HCT116 (cell line): ENCODE measurements at regions not wholly inside any gene's neighbourhood (a gene's known extent, or its start where the extent isn't known, plus 50 kb on each side); places are given as distances from the start of the nearest gene placed in this dataset.

ENCODE experiments used
- ATAC-seq: fragments of 200-7000 bp; cut with Tn5 transposase; 2 replicates; pipeline ENCODE4 v1.9.1; 2020; ENCODE audit warnings: mild to moderate bottlenecking, moderate library complexity
- BruUV-seq: library from RNA; stranded (reverse); fragments of 400-500 nt; replicated peaks from 2 replicates; lab custom pipeline; 2021; lab: Mats Ljungman, UMichigan
- CTCF ChIA-PET: fragments of 300-600 bp; sonication (Branson Sonifier 250); formaldehyde crosslinking; loops from one replicate; lab custom pipeline; 2021; ENCODE audit warnings: antibody characterized with exemption; lab: Charles Lee
- POLR2A ChIA-PET: fragments of 300-600, 350-600 bp; sonication (Branson Sonifier 250); formaldehyde crosslinking; loops from one replicate; lab custom pipeline; 2021; ENCODE audit warnings: antibody characterized with exemption; lab: Charles Lee
- RAD21 ChIA-PET, 2 experiments: fragments of 300-600 bp; sonication (Branson Sonifier 250); formaldehyde crosslinking; loops; one replicate each; lab custom pipeline; 2023; ENCODE audit warnings: low total read pairs in 2 of 2; ENCODE audit not compliant: uncharacterized antibody in 2 of 2, unreplicated experiment in 2 of 2, low non-redundant PET in 1 of 2; lab: Charles Lee
- DNase-seq: peaks from one replicate; pipeline ENCODE4 v3.0.0-alpha.2; 2010; ENCODE audit warnings: low read depth, low spot score
- H2AFZ ChIP-seq: fragments of 200-600 bp; shearing (Covaris generic), sonication (generic); 2 replicates; pipeline ENCODE4 v1.6.1; 2017; ENCODE audit warnings: low read depth, mixed run types, mixed read lengths, antibody characterized with exemption, low read length; ENCODE audit not compliant: poor library complexity, severe bottlenecking
- H3K27ac ChIP-seq: 2 replicates; pipeline ENCODE4 v1.5.1; 2012; ENCODE audit warnings: low read depth, low read length
- H3K27me3 ChIP-seq: fragments of 200-600 bp; sonication (generic); 2 replicates; pipeline ENCODE4 v1.6.1; 2016; ENCODE audit warnings: mixed run types, low read length, mixed read lengths; ENCODE audit not compliant: insufficient read depth
- H3K36me3 ChIP-seq, 2 experiments: fragments of 200-500 bp in 1 of 2; fragments of 200-600 bp in 1 of 2; sonication (Bioruptor generic) in 1 of 2; sonication (generic) in 1 of 2; 2 replicates each; pipeline versions ENCODE4 v1.5.1 to v1.6.1; 2014 to 2016; ENCODE audit warnings: low read length in 2 of 2, inconsistent platforms in 1 of 2, mixed read lengths in 1 of 2, mixed run types in 1 of 2; ENCODE audit not compliant: insufficient read depth in 2 of 2, control insufficient read depth in 1 of 2
- H3K4me1 ChIP-seq, 2 experiments: fragments of 200-600 bp in 1 of 2; sonication (generic) in 1 of 2; 2 replicates each; pipeline versions ENCODE4 v1.5.1 to v1.6.1; 2012 to 2017; ENCODE audit warnings: low read length in 2 of 2, inconsistent platforms in 1 of 2, mild to moderate bottlenecking in 1 of 2, mixed read lengths in 1 of 2, mixed run types in 1 of 2, moderate library complexity in 1 of 2; ENCODE audit not compliant: insufficient read depth in 2 of 2, control insufficient read depth in 1 of 2
- H3K4me2 ChIP-seq: fragments of 200-600 bp; sonication (generic); 2 replicates; pipeline ENCODE4 v1.6.1; 2017; ENCODE audit warnings: mixed run types, low read length, mixed read lengths
- H3K4me3 ChIP-seq, 2 experiments: fragments of 200-600 bp in 1 of 2; sonication (generic) in 1 of 2; replicated peaks in 1 of 2; 2 replicates each; pipeline ENCODE4 v1.5.1; 2011 to 2016; ENCODE audit warnings: low read length in 2 of 2, control low read depth in 1 of 2, low read depth in 1 of 2, mild to moderate bottlenecking in 1 of 2, mixed read lengths in 1 of 2, mixed run types in 1 of 2
- H3K79me2 ChIP-seq: fragments of 200-600 bp; sonication (generic); 2 replicates; pipeline ENCODE4 v1.6.1; 2017; ENCODE audit warnings: mild to moderate bottlenecking, mixed run types, low read length, moderate library complexity, mixed read lengths; ENCODE audit not compliant: insufficient read depth
- H3K9ac ChIP-seq: fragments of 200-600 bp; sonication (generic); 2 replicates; pipeline ENCODE4 v1.6.1; 2016; ENCODE audit warnings: low read length, mixed read lengths
- H3K9me2 ChIP-seq: fragments of 200-600 bp; sonication (generic), shearing (Covaris generic); 2 replicates; pipeline ENCODE4 v1.6.1; 2017; ENCODE audit warnings: mixed run types, mild to moderate bottlenecking, moderate library complexity; ENCODE audit not compliant: insufficient read depth
- H3K9me3 ChIP-seq, 2 experiments: fragments of 200-500 bp in 1 of 2; fragments of 200-600 bp in 1 of 2; sonication (Bioruptor generic) in 1 of 2; sonication (generic) in 1 of 2; 2 replicates each; pipeline ENCODE4 v1.6.1; 2014 to 2017; ENCODE audit warnings: low read length in 2 of 2, mixed read lengths in 2 of 2, inconsistent platforms in 1 of 2, low read depth in 1 of 2, mild to moderate bottlenecking in 1 of 2, mixed run types in 1 of 2, moderate library complexity in 1 of 2; ENCODE audit not compliant: control insufficient read depth in 1 of 2, insufficient read depth in 1 of 2
- H4K20me1 ChIP-seq: fragments of 200-600 bp; sonication (generic), shearing (Covaris generic); 2 replicates; pipeline ENCODE4 v1.6.1; 2017; ENCODE audit warnings: mixed run types, mild to moderate bottlenecking, moderate library complexity; ENCODE audit not compliant: insufficient read depth
- CBX3 ChIP-seq: IDR thresholded peaks from 2 replicates; pipeline ENCODE4 v1.6.1; 2012; ENCODE audit warnings: low read depth
- CEBPB ChIP-seq: IDR thresholded peaks from 2 replicates; pipeline ENCODE4 v1.6.1; 2012; ENCODE audit warnings: low read depth
- CTCF ChIP-seq, 3 experiments: fragments of 200-600 bp in 1 of 3; sonication (generic) in 1 of 3; IDR thresholded peaks in 2 of 3; conservative IDR thresholded peaks in 1 of 3; 2 replicates each; pipeline ENCODE4 v1.5.1; 2012 to 2017; ENCODE audit warnings: low read depth in 2 of 3, low read length in 2 of 3, antibody characterized with exemption in 1 of 3, borderline replicate concordance in 1 of 3, control low read depth in 1 of 3, mild to moderate bottlenecking in 1 of 3, mixed read lengths in 1 of 3, mixed run types in 1 of 3, moderate library complexity in 1 of 3; ENCODE audit not compliant: insufficient read depth in 1 of 3
- ELF1 ChIP-seq: IDR thresholded peaks from 2 replicates; pipeline ENCODE4 v1.6.1; 2012; ENCODE audit warnings: low read depth, borderline replicate concordance
- EZH2 ChIP-seq: fragments of 200-600 bp; sonication (generic); IDR thresholded peaks from 2 replicates; pipeline ENCODE4 v1.6.1; 2017; ENCODE audit warnings: antibody characterized with exemption, mixed run types
- EZH2phosphoT487 ChIP-seq: fragments of 200-600 bp; IDR thresholded peaks from 2 replicates; pipeline ENCODE4 v1.6.1; 2018; ENCODE audit warnings: antibody characterized with exemption, borderline replicate concordance
- FOSL1 ChIP-seq: IDR thresholded peaks from 2 replicates; pipeline ENCODE4 v1.6.1; 2012; ENCODE audit warnings: low read depth
- JUND ChIP-seq: IDR thresholded peaks from 2 replicates; pipeline ENCODE4 v1.6.1; 2012
- MAX ChIP-seq: IDR thresholded peaks from 2 replicates; pipeline ENCODE4 v1.6.1; 2012
- POLR2AphosphoS5 ChIP-seq: IDR thresholded peaks from 2 replicates; pipeline ENCODE4 v1.6.1; 2011; ENCODE audit warnings: mild to moderate bottlenecking, low read depth, low read length, moderate library complexity
- RAD21 ChIP-seq: IDR thresholded peaks from 2 replicates; pipeline ENCODE4 v1.6.1; 2012; ENCODE audit warnings: low read depth, mild to moderate bottlenecking
- SIN3A ChIP-seq: IDR thresholded peaks from 2 replicates; pipeline ENCODE4 v1.6.1; 2012; ENCODE audit warnings: low read depth
- SP1 ChIP-seq: IDR thresholded peaks from 2 replicates; pipeline ENCODE4 v1.6.1; 2012; ENCODE audit warnings: low read depth
- SRF ChIP-seq: IDR thresholded peaks from 2 replicates; pipeline ENCODE4 v1.6.1; 2012; ENCODE audit warnings: low read depth
- TCF7L2 ChIP-seq: IDR thresholded peaks from 2 replicates; pipeline ENCODE4 v1.7.0; 2011; ENCODE audit warnings: borderline replicate concordance, inconsistent platforms; ENCODE audit not compliant: insufficient read depth, insufficient read length; ENCODE audit errors: extremely low read depth
- ZFX ChIP-seq: fragments of 450-650 bp; IDR thresholded peaks from 2 replicates; pipeline ENCODE4 v1.6.1; 2017
- ZNF274 ChIP-seq: fragments of 200-500 bp; sonication (Bioruptor generic); IDR thresholded peaks from 2 replicates; pipeline ENCODE4 v1.6.1; 2014; ENCODE audit warnings: mild to moderate bottlenecking, low read depth, low read length, inconsistent platforms
- intact Hi-C: fragments of 100-400 bp; cut with micrococcal nuclease; formaldehyde crosslinking; loops from 2 replicates; pipeline ENCODE4 v1.10.0; 2022
- TF ChIP-seq, protein P1 (sequence below): IDR thresholded peaks from 2 replicates; pipeline ENCODE4 v1.6.1; 2011; ENCODE audit warnings: mild to moderate bottlenecking, low read length, moderate library complexity; ENCODE audit not compliant: insufficient replicate concordance; ENCODE audit errors: extremely low read depth

DNA sequence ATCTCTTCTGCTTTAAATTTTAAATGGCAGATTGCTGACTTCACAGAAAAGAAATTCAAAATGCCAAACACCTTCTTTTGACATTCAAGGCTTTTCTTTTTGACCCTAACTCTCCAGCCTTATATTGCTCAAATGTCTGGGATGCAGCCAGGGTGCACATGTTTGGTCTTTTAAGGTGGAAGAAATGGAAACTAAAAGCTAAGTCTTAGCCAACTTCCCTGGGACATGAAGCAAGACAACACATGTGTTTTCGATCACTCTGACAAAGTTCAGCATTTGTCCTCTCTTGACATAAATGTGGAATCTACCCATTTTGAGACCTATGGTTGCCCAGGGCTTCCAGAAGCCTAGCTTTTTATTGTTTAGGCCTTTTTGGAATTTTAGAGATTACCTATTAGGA, 161.6 kb downstream of the RDH14 start:
- Histone ChIP-seq H3K4me1 (no peaks in the 10 kb centered on the region), H3K4me3 (no peak overlapping the region), H3K27me3 (peaks cover 12% of the 10 kb centered on the region; the same call in 1 of the 2 replicates), H3K9ac (no peak overlapping the region), H3K4me2 (no peak overlapping the region), H4K20me1 (no peaks in the 10 kb centered on the region), H3K9me2 (no peaks in the 10 kb centered on the region), H3K27ac (no peak overlapping the region), H3K9me3 (no peaks in the 10 kb centered on the region), H3K79me2 (no peaks in the 10 kb centered on the region), H3K36me3 (no peaks in the 10 kb centered on the region), H2AFZ (no peak overlapping the region)
- CTCF ChIA-PET, result no interaction called here
- no TSS peak for BruUV-seq
- ATAC-seq (no peak), DNase-seq (no peak)
- RAD21 ChIA-PET, result no interaction called here
- POLR2A ChIA-PET, result no interaction called here
- TF ChIP-seq MAX (no peak), ZNF274 (no peak), EZH2 (no peak), CEBPB (no peak), EZH2phosphoT487 (no peak), SIN3A (no peak), ELF1 (no peak), RAD21 (no peak), TCF7L2 (no peak), SP1 (no peak), CTCF (IDR thresholded peaks at IDR 0.05 in 2 of 3, conservative IDR thresholded peaks at IDR 0.05 in 1 of 3; ENCODE audit: borderline replicate concordance in 1 of 3, insufficient read depth in 1 of 3, low read depth in 2 of 3, low read length in 2 of 3) (no peak), CBX3 (no peak), JUND (no peak), ZFX (no peak), FOSL1 (no peak), POLR2AphosphoS5 (no peak), SRF (no peak)
- TF ChIP-seq, protein P1, sequence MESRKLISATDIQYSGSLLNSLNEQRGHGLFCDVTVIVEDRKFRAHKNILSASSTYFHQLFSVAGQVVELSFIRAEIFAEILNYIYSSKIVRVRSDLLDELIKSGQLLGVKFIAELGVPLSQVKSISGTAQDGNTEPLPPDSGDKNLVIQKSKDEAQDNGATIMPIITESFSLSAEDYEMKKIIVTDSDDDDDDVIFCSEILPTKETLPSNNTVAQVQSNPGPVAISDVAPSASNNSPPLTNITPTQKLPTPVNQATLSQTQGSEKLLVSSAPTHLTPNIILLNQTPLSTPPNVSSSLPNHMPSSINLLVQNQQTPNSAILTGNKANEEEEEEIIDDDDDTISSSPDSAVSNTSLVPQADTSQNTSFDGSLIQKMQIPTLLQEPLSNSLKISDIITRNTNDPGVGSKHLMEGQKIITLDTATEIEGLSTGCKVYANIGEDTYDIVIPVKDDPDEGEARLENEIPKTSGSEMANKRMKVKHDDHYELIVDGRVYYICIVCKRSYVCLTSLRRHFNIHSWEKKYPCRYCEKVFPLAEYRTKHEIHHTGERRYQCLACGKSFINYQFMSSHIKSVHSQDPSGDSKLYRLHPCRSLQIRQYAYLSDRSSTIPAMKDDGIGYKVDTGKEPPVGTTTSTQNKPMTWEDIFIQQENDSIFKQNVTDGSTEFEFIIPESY, result no peak
- intact Hi-C loops, result no loop called here
